Activated naive CD8-positive, alpha-beta T cell treated with anti-CD3 and anti-CD28 coated beads, Interleukin-2, amount 10 ng/mL, durations not matched to agents 7 days and 5 days (primary cell): ENCODE measurements at regions not wholly inside any gene's neighbourhood (a gene's known extent, or its start where the extent isn't known, plus 50 kb on each side); places are given as distances from the start of the nearest gene placed in this dataset.
"Not testable (repeated sequence)": the region's sequence is repeated elsewhere in the genome, so short reads cannot be mapped to it uniquely, and the experiment has no call there.

Source experiments
- ATAC-seq: fragments of 150-1000 bp; cut with Tn5 transposase; one replicate; pipeline ENCODE4 v1.10.0; 2021; ENCODE audit warnings: low read depth, moderate library complexity
- POLR2A ChIA-PET: fragments of 350-600 bp; sonication (Branson Sonifier 250); formaldehyde crosslinking; loops from one replicate; lab custom pipeline; 2021; ENCODE audit warnings: antibody characterized with exemption; lab: Charles Lee
- DNase-seq: peaks from one replicate; pipeline ENCODE4 v3.0.0; 2021
- H3K27ac Mint-ChIP-seq: one replicate; pipeline ENCODE4 v1.8.0; 2022; ENCODE audit warnings: mild to moderate bottlenecking, mixed read lengths
- H3K27me3 Mint-ChIP-seq: one replicate; pipeline ENCODE4 v1.8.0; 2022; ENCODE audit warnings: mild to moderate bottlenecking, moderate library complexity, mixed read lengths
- H3K36me3 Mint-ChIP-seq: one replicate; pipeline ENCODE4 v1.8.0; 2021; ENCODE audit warnings: mild to moderate bottlenecking, mixed read lengths
- H3K4me1 Mint-ChIP-seq: one replicate; pipeline ENCODE4 v1.8.0; 2021; ENCODE audit warnings: mixed read lengths
- H3K4me3 Mint-ChIP-seq: one replicate; pipeline ENCODE4 v1.8.0; 2022; ENCODE audit warnings: mild to moderate bottlenecking, moderate library complexity, mixed read lengths
- H3K9me3 Mint-ChIP-seq: one replicate; pipeline ENCODE4 v1.8.0; 2021; ENCODE audit warnings: mixed read lengths

- H3K36me3 Mint-ChIP-seq: peaks cover 7% of the 10 kb centered on the region
- no peak for ATAC-seq
- H3K4me1 Mint-ChIP-seq: peaks cover 11% of the 10 kb centered on the region
- no peaks in the 10 kb centered on the region for H3K27me3 Mint-ChIP-seq
- H3K4me3 Mint-ChIP-seq: no peak overlapping the region
- no peak overlapping the region for H3K27ac Mint-ChIP-seq
- POLR2A ChIA-PET: no interaction called here
- peaks cover 2% of the 10 kb centered on the region for H3K9me3 Mint-ChIP-seq
- no peak for DNase-seq
Measured at GRCh38 chr3:106126067-106126845, 257.4 kb upstream of the CBLB start.

GRCh38 chr3:106126846-106127235 lies 258.0 kb upstream of the CBLB start:
- POLR2A ChIA-PET: no interaction called here
- ATAC-seq (no peak), DNase-seq (no peak)
- no peaks in the 10 kb centered on the region for H3K27me3 Mint-ChIP-seq
- H3K4me1 Mint-ChIP-seq: peaks cover 9% of the 10 kb centered on the region
- peaks cover 2% of the 10 kb centered on the region for H3K9me3 Mint-ChIP-seq
- no peak overlapping the region for H3K27ac Mint-ChIP-seq
- H3K4me3 Mint-ChIP-seq: no peak overlapping the region
- peaks cover 5% of the 10 kb centered on the region for H3K36me3 Mint-ChIP-seq

GRCh38 chr3:106129939-106130338 lies 261.1 kb upstream of the CBLB start:
- POLR2A ChIA-PET: no interaction called here
- ATAC-seq (no peak), DNase-seq (no peak)
- Mint-ChIP-seq H3K9me3 (peaks cover 9% of the 10 kb centered on the region), H3K27me3 (no peaks in the 10 kb centered on the region), H3K4me3 (peak overlapping the region; percentile 51), H3K36me3 (peaks cover 11% of the 10 kb centered on the region), H3K27ac (no peak overlapping the region), H3K4me1 (peaks cover 9% of the 10 kb centered on the region)

- H3K27ac Mint-ChIP-seq: no peak overlapping the region
Measured at GRCh38 chr3:106130384-106131198, 261.8 kb upstream of the CBLB start.

GRCh38 chr3:106135451-106136160 lies 266.8 kb upstream of the CBLB start:
- Mint-ChIP-seq H3K36me3 (peaks cover 20% of the 10 kb centered on the region), H3K9me3 (peaks cover 17% of the 10 kb centered on the region), H3K4me1 (peaks cover 7% of the 10 kb centered on the region), H3K27me3 (no peaks in the 10 kb centered on the region), H3K27ac (no peak overlapping the region), H3K4me3 (no peak overlapping the region)
- no peak for ATAC-seq
- POLR2A ChIA-PET: no interaction called here
- no peak for DNase-seq

More at GRCh38 chr3:106130384-106131198, 261.8 kb upstream of the CBLB start:
- Mint-ChIP-seq H3K4me1 (peaks cover 9% of the 10 kb centered on the region), H3K4me3 (peak overlapping the region; percentile 51), H3K27me3 (no peaks in the 10 kb centered on the region), H3K9me3 (peaks cover 10% of the 10 kb centered on the region), H3K36me3 (peaks cover 14% of the 10 kb centered on the region)
- no peak for ATAC-seq
- POLR2A ChIA-PET: no interaction called here
- DNase-seq: no peak

GRCh38 chr3:106139826-106140225 lies 271.0 kb upstream of the CBLB start:
- H3K27ac Mint-ChIP-seq: no peak overlapping the region
- H3K4me3 Mint-ChIP-seq: no peak overlapping the region
- H3K27me3 Mint-ChIP-seq: no peaks in the 10 kb centered on the region
- no peak for DNase-seq
- POLR2A ChIA-PET: no interaction called here
- H3K9me3 Mint-ChIP-seq: peaks cover 13% of the 10 kb centered on the region
- ATAC-seq: no peak
- H3K36me3 Mint-ChIP-seq: peaks cover 18% of the 10 kb centered on the region
- peaks cover 9% of the 10 kb centered on the region for H3K4me1 Mint-ChIP-seq

- H3K27ac Mint-ChIP-seq: no peak overlapping the region
- no peak overlapping the region for H3K4me3 Mint-ChIP-seq
- no peaks in the 10 kb centered on the region for H3K27me3 Mint-ChIP-seq
- DNase-seq: no peak
- peaks cover 9% of the 10 kb centered on the region for H3K4me1 Mint-ChIP-seq
- POLR2A ChIA-PET: no interaction called here
- ATAC-seq: no peak
- peaks cover 12% of the 10 kb centered on the region for H3K9me3 Mint-ChIP-seq
- H3K36me3 Mint-ChIP-seq: peaks cover 14% of the 10 kb centered on the region
Measured at GRCh38 chr3:106140431-106140830, 271.6 kb upstream of the CBLB start.

- Mint-ChIP-seq H3K4me1 (peaks cover 6% of the 10 kb centered on the region), H3K9me3 (peaks cover 20% of the 10 kb centered on the region), H3K27ac (no peak overlapping the region), H3K27me3 (no peaks in the 10 kb centered on the region), H3K36me3 (peaks cover 28% of the 10 kb centered on the region), H3K4me3 (no peak overlapping the region)
- POLR2A ChIA-PET: no interaction called here
- ATAC-seq (no peak), DNase-seq (no peak)
Measured at GRCh38 chr3:106144030-106144429, 275.2 kb upstream of the CBLB start.

- POLR2A ChIA-PET, H3K4me3 Mint-ChIP-seq, H3K4me1 Mint-ChIP-seq, H3K27me3 Mint-ChIP-seq, H3K27ac Mint-ChIP-seq, ATAC-seq, DNase-seq: not testable (repeated sequence)
- Mint-ChIP-seq H3K36me3 (peaks cover 36% of the 10 kb centered on the region), H3K9me3 (peaks cover 30% of the 10 kb centered on the region)
Measured at GRCh38 chr3:106148440-106149082, 279.7 kb upstream of the CBLB start.

GRCh38 chr3:106157411-106157810 lies 288.6 kb upstream of the CBLB start:
- DNase-seq (no peak), ATAC-seq (no peak)
- POLR2A ChIA-PET: no interaction called here
- Mint-ChIP-seq H3K27me3 (no peaks in the 10 kb centered on the region), H3K9me3 (peaks cover 8% of the 10 kb centered on the region), H3K4me3 (no peak overlapping the region), H3K27ac (no peak overlapping the region), H3K36me3 (peaks cover 11% of the 10 kb centered on the region), H3K4me1 (no peaks in the 10 kb centered on the region)

GRCh38 chr3:106160396-106160795 lies 291.6 kb upstream of the CBLB start:
- Mint-ChIP-seq H3K27ac (no peak overlapping the region), H3K27me3 (no peaks in the 10 kb centered on the region), H3K36me3 (peaks cover 31% of the 10 kb centered on the region), H3K9me3 (peaks cover 22% of the 10 kb centered on the region), H3K4me3 (no peak overlapping the region), H3K4me1 (peaks cover 2% of the 10 kb centered on the region)
- no peak for DNase-seq
- POLR2A ChIA-PET: no interaction called here
- no peak for ATAC-seq

GRCh38 chr3:106161246-106161645 lies 292.4 kb upstream of the CBLB start:
- DNase-seq: no peak
- H3K27me3 Mint-ChIP-seq: no peaks in the 10 kb centered on the region
- H3K4me3 Mint-ChIP-seq: no peak overlapping the region
- no peak for ATAC-seq
- no peak overlapping the region for H3K27ac Mint-ChIP-seq
- H3K4me1 Mint-ChIP-seq: peaks cover 5% of the 10 kb centered on the region
- peaks cover 20% of the 10 kb centered on the region for H3K9me3 Mint-ChIP-seq
- POLR2A ChIA-PET: no interaction called here
- H3K36me3 Mint-ChIP-seq: peaks cover 37% of the 10 kb centered on the region

GRCh38 chr3:106167728-106168127 lies 298.9 kb upstream of the CBLB start:
- ATAC-seq: no peak
- DNase-seq: no peak
- Mint-ChIP-seq H3K4me3 (no peak overlapping the region), H3K9me3 (peaks cover 21% of the 10 kb centered on the region), H3K27ac (no peak overlapping the region), H3K36me3 (peaks cover 52% of the 10 kb centered on the region), H3K4me1 (peaks cover 18% of the 10 kb centered on the region), H3K27me3 (no peaks in the 10 kb centered on the region)
- POLR2A ChIA-PET: no interaction called here
